Mucosa of descending colon (tissue), 3 donors: ENCODE measurements at regions not wholly inside any gene's neighbourhood (a gene's known extent, or its start where the extent isn't known, plus 50 kb on each side); places are given as distances from the start of the nearest gene placed in this dataset.

Experiments used
- ATAC-seq: fragments of 200-7000 bp; cut with Tn5 transposase; one replicate; pipeline ENCODE4 v1.9.1; 2020; ENCODE audit warnings: mild to moderate bottlenecking, moderate library complexity
- DNase-seq, 3 donors: peaks; one replicate each; pipeline ENCODE4 v3.0.0-alpha.2; 2020
- H3K36me3 ChIP-seq: fragments of 200-600 bp; one replicate; pipeline ENCODE4 v1.8.0; 2021; ENCODE audit warnings: low read depth, mild to moderate bottlenecking
- H3K4me1 ChIP-seq: fragments of 200-600 bp; one replicate; pipeline ENCODE4 v1.8.0; 2021; ENCODE audit warnings: low read depth, mild to moderate bottlenecking
- H3K4me3 ChIP-seq: fragments of 200-600 bp; one replicate; pipeline ENCODE4 v1.8.0; 2021; ENCODE audit warnings: mild to moderate bottlenecking
- H3K9me3 ChIP-seq: fragments of 200-600 bp; one replicate; pipeline ENCODE4 v1.8.0; 2021; ENCODE audit warnings: mild to moderate bottlenecking
- intact Hi-C, 2 donors: fragments of 100-400 bp; cut with DNase I in 1 of 2; cut with micrococcal nuclease in 1 of 2; formaldehyde crosslinking; loops; one replicate each; pipeline versions ENCODE4 v1.11.0 to v1.11.1; 2022; cut with DNase I, micrococcal nuclease
- TF ChIP-seq, protein P1 (sequence below): fragments of 200-600 bp; IDR thresholded peaks from one replicate; pipeline ENCODE4 v1.8.0; 2022; ENCODE audit warnings: antibody characterized with exemption, mild to moderate bottlenecking
- donor health status: DM: no; HTN: no; CAD: no; lungs with moderate emphysema.
- donor health status: DM: no; HTN: no; CAD: no.
- donor health status: DM: no; HTN: yes; CAD: no.

DNA sequence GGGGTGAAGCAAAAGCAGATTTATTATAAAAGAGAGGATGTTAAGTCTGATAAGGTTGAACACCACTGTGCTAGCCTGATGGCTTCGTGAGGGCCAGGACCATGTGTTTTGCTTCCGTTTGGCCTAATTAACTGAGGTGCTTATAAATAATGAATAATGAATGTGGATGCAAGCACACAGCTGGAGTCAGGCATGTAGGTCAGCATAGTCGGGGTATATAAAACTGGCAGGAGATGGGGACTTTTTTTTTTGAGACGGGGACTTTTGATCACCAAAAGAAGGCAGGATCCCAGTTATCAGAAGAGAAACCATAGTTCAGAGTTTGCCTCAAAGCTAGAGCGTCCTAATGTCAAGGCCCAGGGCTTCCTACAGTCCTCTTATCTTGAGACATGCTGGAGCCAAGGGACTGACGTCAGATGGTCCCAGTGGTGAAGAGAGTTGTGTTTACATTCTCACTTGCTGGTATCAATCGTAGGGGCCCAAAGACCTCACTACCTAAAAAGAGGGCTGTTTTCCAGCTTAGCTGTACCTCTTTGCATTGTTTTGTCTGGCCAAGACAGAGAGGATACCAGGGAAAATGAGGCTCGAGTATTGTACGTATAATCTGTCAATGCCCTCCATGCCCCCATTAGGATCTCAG is 50.4 kb downstream of the RTL9 start:
- intact Hi-C loops = loop anchor here in 1 of 2 donors (5.0 kb wide), 1 partner anchor 247 kb away; no protein-coding TSS in a partner anchor
- H3K4me1 ChIP-seq = no peaks in the 10 kb centered on the region
- H3K36me3 ChIP-seq = no peaks in the 10 kb centered on the region
- H3K9me3 ChIP-seq = no peaks in the 10 kb centered on the region
- DNase-seq = no peak
- TF ChIP-seq, protein P1, sequence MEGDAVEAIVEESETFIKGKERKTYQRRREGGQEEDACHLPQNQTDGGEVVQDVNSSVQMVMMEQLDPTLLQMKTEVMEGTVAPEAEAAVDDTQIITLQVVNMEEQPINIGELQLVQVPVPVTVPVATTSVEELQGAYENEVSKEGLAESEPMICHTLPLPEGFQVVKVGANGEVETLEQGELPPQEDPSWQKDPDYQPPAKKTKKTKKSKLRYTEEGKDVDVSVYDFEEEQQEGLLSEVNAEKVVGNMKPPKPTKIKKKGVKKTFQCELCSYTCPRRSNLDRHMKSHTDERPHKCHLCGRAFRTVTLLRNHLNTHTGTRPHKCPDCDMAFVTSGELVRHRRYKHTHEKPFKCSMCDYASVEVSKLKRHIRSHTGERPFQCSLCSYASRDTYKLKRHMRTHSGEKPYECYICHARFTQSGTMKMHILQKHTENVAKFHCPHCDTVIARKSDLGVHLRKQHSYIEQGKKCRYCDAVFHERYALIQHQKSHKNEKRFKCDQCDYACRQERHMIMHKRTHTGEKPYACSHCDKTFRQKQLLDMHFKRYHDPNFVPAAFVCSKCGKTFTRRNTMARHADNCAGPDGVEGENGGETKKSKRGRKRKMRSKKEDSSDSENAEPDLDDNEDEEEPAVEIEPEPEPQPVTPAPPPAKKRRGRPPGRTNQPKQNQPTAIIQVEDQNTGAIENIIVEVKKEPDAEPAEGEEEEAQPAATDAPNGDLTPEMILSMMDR = no peak
- ATAC-seq = no peak
- no peak overlapping the region for H3K4me3 ChIP-seq

DNA sequence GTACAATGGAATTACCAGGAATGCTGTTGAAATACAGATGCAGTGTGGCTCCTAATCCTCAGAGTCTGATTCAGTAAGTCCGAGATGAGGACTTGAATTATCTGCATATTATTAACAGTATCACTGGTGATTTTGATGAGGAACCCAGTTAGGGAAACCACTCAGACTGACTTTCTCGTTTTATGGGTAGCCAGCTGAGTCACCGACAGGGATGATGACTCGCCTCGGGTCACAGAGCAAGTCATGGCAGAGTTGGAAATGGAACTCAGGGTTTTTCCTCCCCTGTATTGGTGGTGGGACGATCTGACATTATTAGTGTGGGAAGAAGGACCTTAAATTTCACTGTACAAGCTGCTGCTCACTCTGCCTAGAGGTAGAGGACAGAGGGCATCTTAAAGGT is 51.3 kb downstream of the RTL9 start:
- intact Hi-C loops = loop anchor here (5.0 kb wide), 2 partner anchors 248 to 253 kb away; no protein-coding TSS in a partner anchor
- no peaks in the 10 kb centered on the region for H3K36me3 ChIP-seq
- DNase-seq (no peak), ATAC-seq (no peak)
- no peaks in the 10 kb centered on the region for H3K9me3 ChIP-seq
- no peak overlapping the region for H3K4me3 ChIP-seq
- TF ChIP-seq, protein P1 = no peak
- H3K4me1 ChIP-seq = no peaks in the 10 kb centered on the region

DNA sequence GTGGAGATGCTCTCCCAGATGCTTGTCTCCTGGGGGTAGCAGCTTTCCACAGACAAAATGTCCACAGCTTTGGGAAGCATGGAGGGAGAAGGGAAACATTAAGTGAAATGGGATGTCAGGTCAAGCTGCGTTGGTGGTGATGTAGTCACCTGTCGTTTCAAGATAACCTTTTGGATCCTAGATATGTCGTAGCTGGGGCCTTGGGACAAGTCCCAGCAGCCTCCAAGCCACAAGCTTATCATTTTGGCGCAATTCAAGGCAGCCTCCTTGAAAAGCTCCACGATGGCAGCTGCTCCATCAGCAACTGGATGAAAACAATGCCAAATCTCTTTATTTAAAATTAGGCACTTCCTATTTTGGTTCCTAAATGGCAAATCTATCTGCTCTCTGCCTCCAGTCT is 52.0 kb downstream of the RTL9 start:
- Histone ChIP-seq H3K4me3 (no peak overlapping the region), H3K36me3 (no peaks in the 10 kb centered on the region), H3K4me1 (no peaks in the 10 kb centered on the region), H3K9me3 (no peaks in the 10 kb centered on the region)
- DNase-seq (no peak), ATAC-seq (no peak)
- TF ChIP-seq, protein P1 = no peak
- intact Hi-C loops = loop anchor here in 1 of 2 donors (5.0 kb wide), 1 partner anchor 253 kb away; no protein-coding TSS in a partner anchor

DNA sequence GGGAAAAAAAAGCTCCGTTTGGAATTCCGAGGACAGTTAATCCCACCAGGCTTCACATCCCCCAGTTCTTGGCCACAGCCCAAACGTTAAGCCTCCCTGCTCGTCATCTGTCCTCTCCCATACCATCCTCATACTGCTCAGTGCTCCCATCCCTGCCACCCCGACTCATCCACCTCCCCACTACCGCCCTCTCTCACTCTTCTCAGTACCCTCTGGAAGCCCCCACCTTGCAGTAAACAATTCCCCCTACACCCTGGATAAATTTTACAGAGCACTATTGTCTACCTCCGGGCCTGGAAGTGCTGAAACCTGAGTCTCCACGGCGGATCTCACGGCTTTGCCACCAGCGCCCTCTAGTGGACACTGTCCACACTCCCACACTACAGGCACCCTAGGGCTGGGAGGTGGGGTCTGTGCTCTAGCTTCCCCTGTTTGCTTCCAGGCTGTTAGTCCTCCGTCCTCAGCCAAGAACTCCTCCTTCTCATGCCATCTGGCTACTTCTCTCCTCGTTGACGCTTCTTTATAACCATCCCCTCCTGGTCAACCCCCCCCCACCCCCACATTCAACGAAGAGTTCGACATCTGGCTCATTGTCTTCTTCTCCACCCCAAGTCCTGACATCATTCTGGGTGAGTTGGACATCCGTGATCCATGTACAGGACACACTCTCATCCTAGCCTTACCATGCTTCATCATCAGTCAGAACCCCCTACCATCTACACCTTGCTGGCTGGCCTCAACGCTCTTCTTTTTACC is 54.5 kb downstream of the RTL9 start:
- intact Hi-C loops = loop anchor here in 1 of 2 donors (5.0 kb wide), 1 partner anchor 256 kb away; no protein-coding TSS in a partner anchor

GRCh38 chrX:110413727-110414124 is 55.1 kb downstream of the RTL9 start:
- TF ChIP-seq, protein P1 = no peak
- H3K36me3 ChIP-seq = no peaks in the 10 kb centered on the region
- no peak overlapping the region for H3K4me3 ChIP-seq
- H3K9me3 ChIP-seq = no peaks in the 10 kb centered on the region
- intact Hi-C loops = loop anchor here in 1 of 2 donors (5.0 kb wide), 1 partner anchor 256 kb away; no protein-coding TSS in a partner anchor
- no peak for DNase-seq
- H3K4me1 ChIP-seq = no peaks in the 10 kb centered on the region
- no peak for ATAC-seq

More for the DNA sequence above, 54.5 kb downstream of the RTL9 start:
- ATAC-seq (peak; percentile 89), DNase-seq (peak; percentile 62 to 70 (median 64))
- Histone ChIP-seq H3K36me3 (no peaks in the 10 kb centered on the region), H3K9me3 (no peaks in the 10 kb centered on the region), H3K4me3 (no peak overlapping the region), H3K4me1 (no peaks in the 10 kb centered on the region)
- TF ChIP-seq, protein P1 = peak; percentile 43
